H1 (cell line): ENCODE measurements at regions not wholly inside any gene's neighbourhood (a gene's known extent, or its start where the extent isn't known, plus 50 kb on each side); places are given as distances from the start of the nearest gene placed in this dataset.

Source experiments
- CTCF ChIA-PET: fragments of 300-600 bp; sonication (Branson Sonifier 250); formaldehyde crosslinking; loops from one replicate; lab custom pipeline; 2021; ENCODE audit not compliant: partially characterized antibody; lab: Charles Lee
- POLR2A ChIA-PET: fragments of 300-600 bp; sonication (Branson Sonifier 250); formaldehyde crosslinking; loops from one replicate; lab custom pipeline; 2021; ENCODE audit warnings: inconsistent platforms; ENCODE audit not compliant: partially characterized antibody; lab: Charles Lee
- DNase-seq, 2 experiments: peaks; one replicate each; pipeline versions ENCODE4 v3.0.0 to v3.0.0-alpha.2; 2010 to 2022; ENCODE audit warnings: low spot score in 2 of 2, low read depth in 1 of 2, mixed read lengths in 1 of 2
- FAIRE-seq: peaks from 2 replicates; lab custom pipeline; 2011; peaks lifted over from hg19 to GRCh38; lab: Jason Lieb, UNC
- H2AFZ ChIP-seq: 2 replicates; pipeline ENCODE4 v1.8.1; 2012; ENCODE audit warnings: low read length, inconsistent platforms
- H2AK5ac ChIP-seq: 2 replicates; pipeline ENCODE4 v1.6.1; 2013; ENCODE audit warnings: low read depth, low read length
- H2BK120ac ChIP-seq: replicated peaks from 2 replicates; pipeline ENCODE3; 2013; ENCODE audit warnings: low read depth, low read length, inconsistent platforms
- H2BK12ac ChIP-seq: 2 replicates; pipeline ENCODE4 v1.6.1; 2013; ENCODE audit warnings: low read depth, low read length
- H2BK15ac ChIP-seq: 2 replicates; pipeline ENCODE4 v1.6.1; 2013; ENCODE audit warnings: low read length
- H2BK20ac ChIP-seq: 2 replicates; pipeline ENCODE4 v1.6.1; 2013; ENCODE audit warnings: low read length
- H2BK5ac ChIP-seq: 2 replicates; pipeline ENCODE4 v1.6.1; 2013; ENCODE audit warnings: low read depth, low read length
- H3K14ac ChIP-seq: 2 replicates; pipeline ENCODE4 v1.6.1; 2013; ENCODE audit warnings: inconsistent platforms; ENCODE audit not compliant: insufficient read length
- H3K18ac ChIP-seq: 2 replicates; pipeline ENCODE4 v1.6.1; 2013; ENCODE audit warnings: low read length; ENCODE audit errors: extremely low read depth
- H3K23ac ChIP-seq: 2 replicates; pipeline ENCODE4 v1.6.1; 2013; ENCODE audit warnings: inconsistent platforms; ENCODE audit not compliant: insufficient read length
- H3K23me2 ChIP-seq: 2 replicates; pipeline ENCODE4 v1.6.1; 2013; ENCODE audit warnings: low read depth, low read length
- H3K27ac ChIP-seq: 2 replicates; pipeline ENCODE4 v1.6.1; 2011; ENCODE audit warnings: low read depth, low read length, inconsistent platforms
- H3K27me3 ChIP-seq, 4 experiments: replicated peaks in 1 of 4; 1 replicate in 1 of 4; 2 replicates in 3 of 4; pipeline versions ENCODE4 v1.6.1 to v1.8.1; 2011 to 2013; ENCODE audit warnings: low read length in 3 of 4, mild to moderate bottlenecking in 3 of 4, inconsistent platforms in 2 of 4, mixed read lengths in 2 of 4, moderate library complexity in 1 of 4; ENCODE audit not compliant: control insufficient read depth in 3 of 4, insufficient read depth in 3 of 4; ENCODE audit errors: extremely low read depth in 1 of 4
- H3K36me3 ChIP-seq, 4 experiments: 2 replicates each; pipeline versions ENCODE4 v1.6.1 to v1.8.1; 2011 to 2013; ENCODE audit warnings: mild to moderate bottlenecking in 4 of 4, low read length in 3 of 4, moderate library complexity in 2 of 4, control low read depth in 1 of 4, inconsistent platforms in 1 of 4; ENCODE audit not compliant: insufficient read depth in 4 of 4, control insufficient read depth in 2 of 4
- H3K4ac ChIP-seq: replicated peaks from 2 replicates; pipeline ENCODE3; 2013; ENCODE audit warnings: low read length, low read depth, mixed read lengths, inconsistent platforms; ENCODE audit not compliant: insufficient read length
- H3K4me1 ChIP-seq, 4 experiments: replicated peaks in 1 of 4; 1 replicate in 1 of 4; 2 replicates in 3 of 4; pipeline versions ENCODE4 v1.6.1 to v1.8.1; 2011 to 2013; ENCODE audit warnings: low read length in 3 of 4, inconsistent platforms in 2 of 4, mixed read lengths in 1 of 4; ENCODE audit not compliant: insufficient read depth in 4 of 4, control insufficient read depth in 3 of 4
- H3K4me2 ChIP-seq, 2 experiments: 2 replicates each; pipeline versions ENCODE4 v1.6.1 to v1.8.1; 2011 to 2013; ENCODE audit warnings: low read depth in 2 of 2, low read length in 2 of 2, control low read depth in 1 of 2, inconsistent platforms in 1 of 2, mild to moderate bottlenecking in 1 of 2; ENCODE audit not compliant: insufficient read depth in 1 of 2
- H3K4me3 ChIP-seq, 4 experiments: fragments of 200-600, 300-600 bp in 1 of 4; sonication (generic), shearing (Covaris generic), sonication (Bioruptor Twin) in 1 of 4; 2 replicates each; pipeline versions ENCODE4 v1.5.1 to v1.8.1; 2011 to 2016; ENCODE audit warnings: low read length in 4 of 4, low read depth in 3 of 4, control low read depth in 2 of 4, inconsistent platforms in 2 of 4, mild to moderate bottlenecking in 2 of 4, mixed read lengths in 1 of 4, moderate library complexity in 1 of 4; ENCODE audit not compliant: insufficient read depth in 2 of 4; ENCODE audit errors: extremely low read depth in 1 of 4
- H3K56ac ChIP-seq: replicated peaks from 2 replicates; pipeline ENCODE3; 2013; ENCODE audit warnings: low read depth, mild to moderate bottlenecking, mixed read lengths, low read length, inconsistent platforms; ENCODE audit not compliant: insufficient read length
- H3K79me1 ChIP-seq: 2 replicates; pipeline ENCODE4 v1.6.1; 2013; ENCODE audit warnings: low read depth, low read length, control low read depth
- H3K79me2 ChIP-seq, 2 experiments: 2 replicates each; pipeline versions ENCODE4 v1.6.1 to v1.8.1; 2012 to 2013; ENCODE audit warnings: low read length in 2 of 2, mild to moderate bottlenecking in 2 of 2, inconsistent platforms in 1 of 2; ENCODE audit not compliant: insufficient read depth in 2 of 2, control insufficient read depth in 1 of 2
- H3K9ac ChIP-seq, 4 experiments: replicated peaks in 1 of 4; 1 replicate in 1 of 4; 2 replicates in 3 of 4; pipeline versions ENCODE4 v1.6.1 to v1.8.1; 2011 to 2013; ENCODE audit warnings: low read depth in 3 of 4, low read length in 3 of 4, control low read depth in 2 of 4, mild to moderate bottlenecking in 2 of 4, moderate library complexity in 2 of 4, inconsistent platforms in 1 of 4; ENCODE audit errors: extremely low read depth in 1 of 4
- H3K9me3 ChIP-seq, 2 experiments: 2 replicates each; pipeline versions ENCODE4 v1.6.1 to v1.8.1; 2012 to 2013; ENCODE audit warnings: mild to moderate bottlenecking in 2 of 2, moderate library complexity in 2 of 2, control low read depth in 1 of 2, inconsistent platforms in 1 of 2, low read depth in 1 of 2, low read length in 1 of 2, mixed read lengths in 1 of 2; ENCODE audit not compliant: insufficient read depth in 2 of 2
- H4K20me1 ChIP-seq, 2 experiments: replicated peaks in 1 of 2; 2 replicates each; pipeline versions ENCODE3 to v1.8.1; 2011 to 2013; ENCODE audit warnings: inconsistent platforms in 2 of 2, low read length in 2 of 2, mild to moderate bottlenecking in 1 of 2; ENCODE audit not compliant: insufficient read depth in 2 of 2, control insufficient read depth in 1 of 2
- H4K5ac ChIP-seq: 2 replicates; pipeline ENCODE4 v1.6.1; 2013; ENCODE audit warnings: low read length, low read depth, mixed read lengths, inconsistent platforms; ENCODE audit not compliant: insufficient read length
- H4K8ac ChIP-seq: 2 replicates; pipeline ENCODE4 v1.8.0; 2013; ENCODE audit warnings: mild to moderate bottlenecking, moderate library complexity, low read length, inconsistent platforms; ENCODE audit not compliant: insufficient read depth; ENCODE audit errors: extremely low read depth
- H4K91ac ChIP-seq: replicated peaks from 2 replicates; pipeline ENCODE3; 2013; ENCODE audit warnings: low read length, mixed read lengths, inconsistent platforms; ENCODE audit not compliant: insufficient read length
- BRCA1 ChIP-seq: IDR thresholded peaks from 2 replicates; pipeline ENCODE4 v1.6.1; 2012; ENCODE audit warnings: low read depth, low read length, improper control_type of control experiment
- GTF2F1 ChIP-seq: IDR thresholded peaks from 2 replicates; pipeline ENCODE4 v1.6.1; 2012; ENCODE audit warnings: low read depth, low read length, improper control_type of control experiment, borderline replicate concordance
- HDAC2 ChIP-seq, 2 experiments: fragments of 300-600 bp in 1 of 2; sonication (generic) in 1 of 2; IDR thresholded peaks; 2 replicates each; pipeline ENCODE4 v1.6.1; 2011 to 2012; ENCODE audit warnings: low read depth in 2 of 2, low read length in 2 of 2, mild to moderate bottlenecking in 2 of 2, moderate library complexity in 2 of 2, borderline replicate concordance in 1 of 2, inconsistent platforms in 1 of 2
- KDM4A ChIP-seq: IDR thresholded peaks from one replicate; pipeline ENCODE4 v1.7.1; 2012; ENCODE audit warnings: low read depth, mild to moderate bottlenecking, moderate library complexity, low read length, inconsistent platforms; ENCODE audit not compliant: severe bottlenecking
- RXRA ChIP-seq: IDR thresholded peaks from 2 replicates; pipeline ENCODE4 v1.6.1; 2011; ENCODE audit warnings: low read depth, mild to moderate bottlenecking, low read length, moderate library complexity; ENCODE audit not compliant: insufficient read depth
- SP2 ChIP-seq: IDR thresholded peaks from 2 replicates; pipeline ENCODE4 v1.6.1; 2012; ENCODE audit warnings: mild to moderate bottlenecking, low read length, inconsistent platforms
- TBP ChIP-seq: IDR thresholded peaks from 2 replicates; pipeline ENCODE4 v1.6.1; 2011; ENCODE audit warnings: low read depth, low read length, improper control_type of control experiment
- WGBS, 2 experiments: shearing (Covaris generic) in 1 of 2; methylation state at CpG; one replicate each; pipeline versions ENCODE4 v1.1.6 to v1.1.7; 2013 to 2015; ENCODE audit warnings: low lambda C conversion rate in 2 of 2, mixed read lengths in 2 of 2, inconsistent platforms in 1 of 2, low coverage in 1 of 2, missing lambda C conversion rate in 1 of 2; ENCODE audit not compliant: insufficient replicate concordance in 2 of 2, insufficient coverage in 1 of 2, insufficient read length in 1 of 2; ENCODE audit errors: extremely low coverage in 1 of 2, missing lambda C conversion rate in 1 of 2; 5-methylcytosine and 5-hydroxymethylcytosine counted together
- TF ChIP-seq, protein P1 (sequence below): IDR thresholded peaks from 2 replicates; pipeline ENCODE4 v1.6.1; 2012; ENCODE audit warnings: inconsistent platforms
- TF ChIP-seq, protein P2 (sequence below): IDR thresholded peaks from 2 replicates; pipeline ENCODE4 v1.6.1; 2011; ENCODE audit warnings: low read length, improper control_type of control experiment

DNA sequence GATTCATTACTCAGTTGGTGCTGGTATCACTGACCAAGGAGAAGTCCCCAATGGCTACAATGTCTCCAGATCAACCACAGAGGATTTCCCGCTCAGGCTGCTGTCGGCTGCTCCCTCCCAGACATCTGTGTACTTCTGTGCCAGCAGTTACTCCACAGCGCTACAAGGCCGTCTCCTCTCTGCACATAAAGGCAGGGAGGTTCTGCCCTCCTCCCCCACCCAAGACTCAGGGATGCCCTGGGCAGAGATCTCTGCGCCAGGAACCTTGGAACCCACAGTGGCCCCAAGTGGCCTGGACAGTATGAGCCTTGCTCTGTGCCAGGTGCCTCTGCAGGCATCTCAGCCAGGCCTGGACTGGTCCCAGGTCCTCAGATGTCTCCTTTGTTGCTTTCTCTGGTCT, 193.4 kb upstream of the PRSS58 start:
- no peak overlapping the region for H3K4me3 ChIP-seq
- H2AK5ac ChIP-seq, result no peak overlapping the region
- H3K79me1 ChIP-seq, result no peaks in the 10 kb centered on the region
- no peak overlapping the region for H3K56ac ChIP-seq
- 84% methylated on average over 5 of the region's 5 CpGs; no CpG with 5 or more reads in 1 of the 2 experiments for WGBS, 2 experiments
- H3K4ac ChIP-seq, result no peak overlapping the region
- H3K23ac ChIP-seq, result no peak overlapping the region
- TF ChIP-seq HDAC2 (IDR thresholded peaks at IDR 0.05; ENCODE audit: borderline replicate concordance in 1 of 2, low read depth in 2 of 2, low read length in 2 of 2) (no peak), KDM4A (no peak), BRCA1 (no peak), TBP (no peak), GTF2F1 (no peak), RXRA (no peak), SP2 (no peak)
- TF ChIP-seq, protein P1, sequence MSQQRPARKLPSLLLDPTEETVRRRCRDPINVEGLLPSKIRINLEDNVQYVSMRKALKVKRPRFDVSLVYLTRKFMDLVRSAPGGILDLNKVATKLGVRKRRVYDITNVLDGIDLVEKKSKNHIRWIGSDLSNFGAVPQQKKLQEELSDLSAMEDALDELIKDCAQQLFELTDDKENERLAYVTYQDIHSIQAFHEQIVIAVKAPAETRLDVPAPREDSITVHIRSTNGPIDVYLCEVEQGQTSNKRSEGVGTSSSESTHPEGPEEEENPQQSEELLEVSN, result no peak
- TF ChIP-seq, protein P2, sequence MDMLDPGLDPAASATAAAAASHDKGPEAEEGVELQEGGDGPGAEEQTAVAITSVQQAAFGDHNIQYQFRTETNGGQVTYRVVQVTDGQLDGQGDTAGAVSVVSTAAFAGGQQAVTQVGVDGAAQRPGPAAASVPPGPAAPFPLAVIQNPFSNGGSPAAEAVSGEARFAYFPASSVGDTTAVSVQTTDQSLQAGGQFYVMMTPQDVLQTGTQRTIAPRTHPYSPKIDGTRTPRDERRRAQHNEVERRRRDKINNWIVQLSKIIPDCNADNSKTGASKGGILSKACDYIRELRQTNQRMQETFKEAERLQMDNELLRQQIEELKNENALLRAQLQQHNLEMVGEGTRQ, result no peak
- H3K36me3 ChIP-seq, result no peaks in the 10 kb centered on the region
- H2BK20ac ChIP-seq, result no peak overlapping the region
- DNase-seq (no peak), FAIRE-seq (no peak)
- no peak overlapping the region for H2BK5ac ChIP-seq
- H2BK12ac ChIP-seq, result no peak overlapping the region
- H4K5ac ChIP-seq, result no peak overlapping the region
- no peak overlapping the region for H2BK15ac ChIP-seq
- ChIA-PET CTCF (interaction anchor here (0.9 to 15.1 kb wide), 8 partner anchors 6 to 136 kb away, joined by 3 to 260 read pairs (median 7); no protein-coding TSS in a partner anchor), POLR2A (no interaction called here)
- H3K23me2 ChIP-seq, result no peaks in the 10 kb centered on the region
- H2BK120ac ChIP-seq, result no peak overlapping the region
- H3K9me3 ChIP-seq, result no peaks in the 10 kb centered on the region
- H3K27ac ChIP-seq, result no peak overlapping the region
- H3K4me2 ChIP-seq, result no peak overlapping the region
- H4K20me1 ChIP-seq, result no peaks in the 10 kb centered on the region
- H4K8ac ChIP-seq, result no peak overlapping the region
- no peak overlapping the region for H4K91ac ChIP-seq
- H3K14ac ChIP-seq, result no peak overlapping the region
- no peaks in the 10 kb centered on the region for H3K4me1 ChIP-seq
- no peak overlapping the region for H2AFZ ChIP-seq
- H3K27me3 ChIP-seq, result no peaks in the 10 kb centered on the region
- H3K79me2 ChIP-seq, result no peaks in the 10 kb centered on the region
- no peak overlapping the region for H3K9ac ChIP-seq
- no peak overlapping the region for H3K18ac ChIP-seq
